ENCODE measurements at regions not wholly inside any gene's neighbourhood (a gene's known extent, or its start where the extent isn't known, plus 50 kb on each side); places are given as distances from the start of the nearest gene placed in this dataset.

DNA sequence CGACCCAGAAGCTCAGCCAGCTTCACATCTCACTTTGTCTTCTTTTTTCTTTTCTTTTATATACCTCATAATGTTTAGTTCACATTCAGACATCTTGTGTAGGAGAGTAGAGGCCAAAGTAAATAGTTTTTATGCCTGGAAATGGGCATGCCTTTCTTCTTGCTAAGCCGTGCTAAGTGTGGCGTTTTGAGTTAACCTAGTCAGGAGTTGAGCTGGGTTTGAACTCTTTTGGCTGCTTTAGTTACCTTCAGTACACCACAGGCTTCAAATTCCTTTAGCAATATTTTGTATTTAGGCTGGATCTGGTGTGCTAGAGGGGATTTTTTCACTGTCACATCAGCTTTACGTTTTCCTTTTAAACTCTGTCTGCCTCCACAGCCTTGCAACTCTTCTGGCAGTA lies 300.8 kb downstream of the ZNF674 start:
- Histone ChIP-seq H3K9ac (ENCODE audit: insufficient read depth in 1 of 2, low read depth in 2 of 2, low read length in 2 of 2) (no peak overlapping the region), H3K4me3 (no peak overlapping the region), H4K20me1 (replicated peaks; ENCODE audit: control insufficient read depth, insufficient read depth, low read length) (no peaks in the 10 kb centered on the region), H3K36me3 (ENCODE audit: control insufficient read depth, insufficient read depth, low read length) (no peaks in the 10 kb centered on the region), H3K9me3 (replicated peaks; ENCODE audit: control insufficient read depth, insufficient read depth, low read depth, low read length) (no peaks in the 10 kb centered on the region), H3K27me3 (ENCODE audit: control insufficient read depth in 2 of 2, insufficient read depth in 2 of 2, low read length in 2 of 2) (no peaks in the 10 kb centered on the region), H3K27ac (ENCODE audit: extremely low read depth, low read depth, low read length) (no peak overlapping the region), H2AFZ (ENCODE audit: low read depth, low read length) (no peak overlapping the region), H3K4me1 (replicated peaks in 1 of 2; ENCODE audit: control insufficient read depth in 2 of 2, insufficient read depth in 2 of 2, low read length in 2 of 2) (no peaks in the 10 kb centered on the region), H3K4me2 (ENCODE audit: insufficient read depth, low read length) (no peak overlapping the region), H3K9me1 (ENCODE audit: control insufficient read depth, insufficient read depth, low read length) (no peaks in the 10 kb centered on the region), H3K79me2 (ENCODE audit: control insufficient read depth, insufficient read depth, low read length) (no peaks in the 10 kb centered on the region)
- in situ Hi-C loops (cut with MboI) (no loop called here), intact Hi-C loops (cut with micrococcal nuclease) (no loop called here)
- TF ChIP-seq CCAR2 (IDR thresholded peaks at IDR 0.05; ENCODE audit: low read depth, low read length) (no peak), SMARCC2 (IDR thresholded peaks at IDR 0.05; ENCODE audit: low read depth) (no peak), ARHGAP35 (IDR thresholded peaks at IDR 0.05; ENCODE audit: partially characterized antibody) (no peak)
- ChIA-PET POLR2A (no interaction called here), CTCF (ENCODE audit: low intra/inter-chr PET ratio) (no interaction called here)
- FAIRE-seq (no peak), ATAC-seq (no peak), DNase-seq (ENCODE audit: extremely low read depth in 1 of 4, low spot score in 3 of 4) (no peak)
- BruUV-seq (replicated peaks), result no TSS peak
- WGBS (ENCODE audit: insufficient coverage, low coverage, missing lambda C conversion rate), result 0% methylated on average over 4 of the region's 4 CpGs

DNA sequence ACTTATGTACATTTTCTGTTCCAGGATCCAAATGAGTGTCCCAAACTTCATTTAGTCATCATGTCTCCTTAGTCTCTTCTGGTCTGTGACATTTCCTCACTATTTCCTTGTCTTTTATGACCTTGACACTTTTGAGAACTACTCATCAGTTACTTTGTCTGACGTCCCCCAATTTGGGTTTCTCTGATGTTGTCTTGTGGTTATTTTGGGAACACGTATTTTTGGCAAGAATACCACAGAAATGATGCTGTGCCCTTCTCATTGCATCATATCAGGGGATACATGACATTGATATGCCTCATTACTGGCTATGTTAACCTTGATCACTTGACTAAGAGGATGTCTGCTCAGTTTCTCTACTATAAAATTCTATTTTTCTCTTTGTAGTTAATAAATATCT lies 308.8 kb downstream of the ZNF674 start:
- Histone ChIP-seq H3K27ac (ENCODE audit: extremely low read depth, low read depth, low read length) (no peak overlapping the region), H3K9me3 (replicated peaks; ENCODE audit: control insufficient read depth, insufficient read depth, low read depth, low read length) (no peaks in the 10 kb centered on the region), H3K4me1 (replicated peaks in 1 of 2; ENCODE audit: control insufficient read depth in 2 of 2, insufficient read depth in 2 of 2, low read length in 2 of 2) (no peaks in the 10 kb centered on the region), H3K9me1 (ENCODE audit: control insufficient read depth, insufficient read depth, low read length) (no peaks in the 10 kb centered on the region), H3K27me3 (ENCODE audit: control insufficient read depth in 2 of 2, insufficient read depth in 2 of 2, low read length in 2 of 2) (no peaks in the 10 kb centered on the region), H3K36me3 (ENCODE audit: control insufficient read depth, insufficient read depth, low read length) (no peaks in the 10 kb centered on the region), H3K4me3 (no peak overlapping the region), H4K20me1 (replicated peaks; ENCODE audit: control insufficient read depth, insufficient read depth, low read length) (no peaks in the 10 kb centered on the region), H2AFZ (ENCODE audit: low read depth, low read length) (no peak overlapping the region), H3K79me2 (ENCODE audit: control insufficient read depth, insufficient read depth, low read length) (no peaks in the 10 kb centered on the region), H3K9ac (ENCODE audit: insufficient read depth in 1 of 2, low read depth in 2 of 2, low read length in 2 of 2) (no peak overlapping the region), H3K4me2 (ENCODE audit: insufficient read depth, low read length) (no peak overlapping the region)
- POLR2A ChIA-PET, result no interaction called here
- ATAC-seq, result no peak
- WGBS (ENCODE audit: insufficient coverage, low coverage, missing lambda C conversion rate), result 0% methylated on average over 2 of the region's 2 CpGs
- no peak for FAIRE-seq
- CTCF ChIA-PET (ENCODE audit: low intra/inter-chr PET ratio), result no interaction called here
- intact Hi-C loops (cut with micrococcal nuclease) (no loop called here), in situ Hi-C loops (cut with MboI) (no loop called here)
- no TSS peak for BruUV-seq (replicated peaks)
- no peak for DNase-seq (ENCODE audit: extremely low read depth in 1 of 4, low spot score in 3 of 4)
- TF ChIP-seq E2F3 (CRISPR knock-in tag; IDR thresholded peaks at IDR 0.05), result no peak
- TF ChIP-seq YBX1 (IDR thresholded peaks at IDR 0.05), result no peak
- TF ChIP-seq, protein P1, sequence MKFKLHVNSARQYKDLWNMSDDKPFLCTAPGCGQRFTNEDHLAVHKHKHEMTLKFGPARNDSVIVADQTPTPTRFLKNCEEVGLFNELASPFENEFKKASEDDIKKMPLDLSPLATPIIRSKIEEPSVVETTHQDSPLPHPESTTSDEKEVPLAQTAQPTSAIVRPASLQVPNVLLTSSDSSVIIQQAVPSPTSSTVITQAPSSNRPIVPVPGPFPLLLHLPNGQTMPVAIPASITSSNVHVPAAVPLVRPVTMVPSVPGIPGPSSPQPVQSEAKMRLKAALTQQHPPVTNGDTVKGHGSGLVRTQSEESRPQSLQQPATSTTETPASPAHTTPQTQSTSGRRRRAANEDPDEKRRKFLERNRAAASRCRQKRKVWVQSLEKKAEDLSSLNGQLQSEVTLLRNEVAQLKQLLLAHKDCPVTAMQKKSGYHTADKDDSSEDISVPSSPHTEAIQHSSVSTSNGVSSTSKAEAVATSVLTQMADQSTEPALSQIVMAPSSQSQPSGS (CRISPR knock-in tag; IDR thresholded peaks at IDR 0.05), result no peak
- TF ChIP-seq, protein P2, sequence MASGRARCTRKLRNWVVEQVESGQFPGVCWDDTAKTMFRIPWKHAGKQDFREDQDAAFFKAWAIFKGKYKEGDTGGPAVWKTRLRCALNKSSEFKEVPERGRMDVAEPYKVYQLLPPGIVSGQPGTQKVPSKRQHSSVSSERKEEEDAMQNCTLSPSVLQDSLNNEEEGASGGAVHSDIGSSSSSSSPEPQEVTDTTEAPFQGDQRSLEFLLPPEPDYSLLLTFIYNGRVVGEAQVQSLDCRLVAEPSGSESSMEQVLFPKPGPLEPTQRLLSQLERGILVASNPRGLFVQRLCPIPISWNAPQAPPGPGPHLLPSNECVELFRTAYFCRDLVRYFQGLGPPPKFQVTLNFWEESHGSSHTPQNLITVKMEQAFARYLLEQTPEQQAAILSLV (tag; IDR thresholded peaks at IDR 0.05), result no peak
- no peak for TF ChIP-seq ZNF263 (CRISPR knock-in tag; IDR thresholded peaks at IDR 0.05; ENCODE audit: borderline replicate concordance)
- TF ChIP-seq, protein P3, sequence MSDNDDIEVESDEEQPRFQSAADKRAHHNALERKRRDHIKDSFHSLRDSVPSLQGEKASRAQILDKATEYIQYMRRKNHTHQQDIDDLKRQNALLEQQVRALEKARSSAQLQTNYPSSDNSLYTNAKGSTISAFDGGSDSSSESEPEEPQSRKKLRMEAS (CRISPR knock-in tag; IDR thresholded peaks at IDR 0.05), result no peak
- no peak for TF ChIP-seq NCOR1 (IDR thresholded peaks at IDR 0.05)
- no peak for TF ChIP-seq SRSF7 (optimal IDR thresholded peaks at IDR 0.05; ENCODE audit: low read depth, low read length)
- TF ChIP-seq, protein P4, sequence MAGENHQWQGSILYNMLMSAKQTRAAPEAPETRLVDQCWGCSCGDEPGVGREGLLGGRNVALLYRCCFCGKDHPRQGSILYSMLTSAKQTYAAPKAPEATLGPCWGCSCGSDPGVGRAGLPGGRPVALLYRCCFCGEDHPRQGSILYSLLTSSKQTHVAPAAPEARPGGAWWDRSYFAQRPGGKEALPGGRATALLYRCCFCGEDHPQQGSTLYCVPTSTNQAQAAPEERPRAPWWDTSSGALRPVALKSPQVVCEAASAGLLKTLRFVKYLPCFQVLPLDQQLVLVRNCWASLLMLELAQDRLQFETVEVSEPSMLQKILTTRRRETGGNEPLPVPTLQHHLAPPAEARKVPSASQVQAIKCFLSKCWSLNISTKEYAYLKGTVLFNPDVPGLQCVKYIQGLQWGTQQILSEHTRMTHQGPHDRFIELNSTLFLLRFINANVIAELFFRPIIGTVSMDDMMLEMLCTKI (IDR thresholded peaks at IDR 0.05; ENCODE audit: partially characterized antibody), result no peak
- TF ChIP-seq NR2F6 (CRISPR knock-in tag; IDR thresholded peaks at IDR 0.05), result no peak
